HEK293T (cell line): ENCODE measurements at regions not wholly inside any gene's neighbourhood (a gene's known extent, or its start where the extent isn't known, plus 50 kb on each side); places are given as distances from the start of the nearest gene placed in this dataset.
"Not testable (repeated sequence)": the region's sequence is repeated elsewhere in the genome, so short reads cannot be mapped to it uniquely, and the experiment has no call there.

Experiments
- CTCF ChIA-PET: fragments of 350-600 bp; formaldehyde crosslinking; extraction: SDS; loops from one replicate; lab custom pipeline; 2021; ENCODE audit warnings: antibody characterized with exemption, inconsistent platforms; lab: Yijun Ruan, JAX
- POLR2A ChIA-PET: fragments of 350-600 bp; formaldehyde crosslinking; extraction: SDS; loops from one replicate; lab custom pipeline; 2020; ENCODE audit warnings: antibody characterized with exemption, inconsistent platforms; lab: Yijun Ruan, JAX
- DNase-seq: peaks from one replicate; pipeline ENCODE4 v3.0.0; 2012; ENCODE audit warnings: mixed read lengths; ENCODE audit errors: extremely low spot score
- ARNT ChIP-seq: fragments of 450-650 bp; IDR thresholded peaks from 2 replicates; pipeline ENCODE4 v1.6.1; 2017; ENCODE audit warnings: mild to moderate bottlenecking
- BHLHE40 ChIP-seq: fragments of 450-650 bp; IDR thresholded peaks from 2 replicates; pipeline ENCODE4 v1.6.1; 2016; ENCODE audit warnings: mild to moderate bottlenecking, moderate library complexity, borderline replicate concordance
- CTBP1 ChIP-seq: fragments of 450-650 bp; IDR thresholded peaks from 2 replicates; pipeline ENCODE4 v1.6.1; 2016; ENCODE audit warnings: borderline replicate concordance
- ELF4 ChIP-seq: fragments of 450-650 bp; IDR thresholded peaks from 2 replicates; pipeline ENCODE4 v1.6.1; 2017; ENCODE audit warnings: antibody characterized with exemption
- FOXA1 ChIP-seq: fragments of 450-650 bp; IDR thresholded peaks from 2 replicates; pipeline ENCODE4 v1.6.1; 2016; ENCODE audit warnings: mild to moderate bottlenecking
- FOXK2 ChIP-seq: fragments of 450-650 bp; IDR thresholded peaks from 2 replicates; pipeline ENCODE4 v1.6.1; 2016; ENCODE audit warnings: mild to moderate bottlenecking
- FOXM1 ChIP-seq: fragments of 450-650 bp; IDR thresholded peaks from 2 replicates; pipeline ENCODE4 v1.6.1; 2017; ENCODE audit warnings: mild to moderate bottlenecking, borderline replicate concordance
- HDGF ChIP-seq: fragments of 450-650 bp; IDR thresholded peaks from 2 replicates; pipeline ENCODE4 v1.6.1; 2017; ENCODE audit warnings: antibody characterized with exemption, borderline replicate concordance
- L3MBTL2 ChIP-seq: fragments of 450-650 bp; conservative IDR thresholded peaks from 2 replicates; pipeline ENCODE4 v1.6.1; 2016; ENCODE audit warnings: mild to moderate bottlenecking
- LEF1 ChIP-seq: fragments of 450-650 bp; IDR thresholded peaks from 2 replicates; pipeline ENCODE4 v1.6.1; 2017; ENCODE audit warnings: mild to moderate bottlenecking, borderline replicate concordance
- NFRKB ChIP-seq: fragments of 450-650 bp; IDR thresholded peaks from 2 replicates; pipeline ENCODE4 v1.6.1; 2016; ENCODE audit warnings: mild to moderate bottlenecking, moderate library complexity
- SP1 ChIP-seq: fragments of 450-650 bp; IDR thresholded peaks from 2 replicates; pipeline ENCODE4 v1.6.1; 2017
- SUZ12 ChIP-seq: fragments of 450-650 bp; IDR thresholded peaks from 2 replicates; pipeline ENCODE4 v1.6.1; 2016; ENCODE audit warnings: mild to moderate bottlenecking
- TARDBP ChIP-seq: fragments of 450-650 bp; IDR thresholded peaks from 2 replicates; pipeline ENCODE4 v1.6.1; 2016
- ZNF384 ChIP-seq: fragments of 450-650 bp; IDR thresholded peaks from 2 replicates; pipeline ENCODE4 v1.6.1; 2016
- TF ChIP-seq, protein P1 (sequence below): fragments of 450-650 bp; IDR thresholded peaks from 2 replicates; pipeline ENCODE4 v1.6.1; 2016

DNA sequence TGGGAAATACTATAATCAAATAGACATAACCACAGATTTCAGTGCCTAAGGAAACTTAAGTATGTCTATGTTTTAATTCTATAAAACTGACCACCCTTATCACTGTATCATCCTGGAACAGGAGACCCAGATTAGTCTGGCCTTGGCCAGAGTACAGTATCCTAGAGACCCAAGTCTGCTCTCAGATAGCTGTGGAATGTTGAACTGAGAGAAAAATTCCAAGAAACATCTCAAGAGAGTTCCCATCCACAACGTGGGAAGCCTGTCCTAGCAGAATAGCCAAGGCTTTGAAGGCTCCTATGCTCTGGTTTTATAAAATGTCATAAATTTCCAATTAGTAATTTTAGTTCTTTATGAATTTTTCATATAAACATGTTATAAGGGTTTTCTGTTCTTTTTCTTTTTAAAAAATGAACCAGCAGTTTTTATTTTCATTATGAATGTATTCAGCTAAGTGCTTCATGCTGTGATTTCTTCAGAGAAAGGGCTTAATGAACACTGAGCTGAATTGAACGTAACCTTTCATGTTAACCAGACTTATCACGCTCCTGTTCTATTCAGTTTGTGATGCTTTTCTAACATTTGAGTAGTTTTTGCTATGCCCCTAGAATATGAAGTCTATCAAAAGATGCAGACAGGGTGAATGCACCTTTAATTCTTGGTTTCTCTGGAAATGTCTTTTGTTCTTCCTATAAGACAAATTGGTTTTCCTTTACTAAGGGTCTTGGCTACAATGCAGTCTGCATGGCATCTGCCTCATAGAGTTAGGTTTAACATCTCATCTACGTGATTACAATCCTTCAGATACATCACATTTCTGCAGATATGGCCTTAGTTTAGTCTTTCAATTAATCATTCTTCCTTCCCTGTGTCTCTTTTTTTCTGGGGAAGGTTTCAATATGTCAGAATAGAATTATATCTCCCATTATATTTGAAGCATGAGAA is 230.8 kb downstream of the CYLC2 start:
- DNase-seq = no peak
- CTCF ChIA-PET = no interaction called here
- POLR2A ChIA-PET = no interaction called here
- TF ChIP-seq FOXM1 (no peak), SUZ12 (no peak), NFRKB (no peak), ARNT (no peak), LEF1 (no peak), ELF4 (no peak), TARDBP (no peak), CTBP1 (no peak), SP1 (no peak), L3MBTL2 (no peak)
- TF ChIP-seq, protein P1, sequence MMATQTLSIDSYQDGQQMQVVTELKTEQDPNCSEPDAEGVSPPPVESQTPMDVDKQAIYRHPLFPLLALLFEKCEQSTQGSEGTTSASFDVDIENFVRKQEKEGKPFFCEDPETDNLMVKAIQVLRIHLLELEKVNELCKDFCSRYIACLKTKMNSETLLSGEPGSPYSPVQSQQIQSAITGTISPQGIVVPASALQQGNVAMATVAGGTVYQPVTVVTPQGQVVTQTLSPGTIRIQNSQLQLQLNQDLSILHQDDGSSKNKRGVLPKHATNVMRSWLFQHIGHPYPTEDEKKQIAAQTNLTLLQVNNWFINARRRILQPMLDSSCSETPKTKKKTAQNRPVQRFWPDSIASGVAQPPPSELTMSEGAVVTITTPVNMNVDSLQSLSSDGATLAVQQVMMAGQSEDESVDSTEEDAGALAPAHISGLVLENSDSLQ = no peak

- ChIA-PET POLR2A (no interaction called here), CTCF (no interaction called here)
- no peak for DNase-seq
- no peak for TF ChIP-seq SP1
- TF ChIP-seq, protein P1 = no peak
- no peak for TF ChIP-seq SUZ12
- TF ChIP-seq L3MBTL2 = no peak
- TF ChIP-seq FOXA1 = no peak
- TF ChIP-seq ARNT = no peak
- TF ChIP-seq ELF4 = no peak
- no peak for TF ChIP-seq BHLHE40
- no peak for TF ChIP-seq ZNF384
- TF ChIP-seq FOXM1 = no peak
- TF ChIP-seq NFRKB = no peak
- TF ChIP-seq FOXK2 = no peak
- TF ChIP-seq CTBP1 = no peak
- TF ChIP-seq TARDBP = no peak
- TF ChIP-seq HDGF = no peak
- TF ChIP-seq LEF1 = no peak
Observed at GRCh38 chr9:103226647-103227013, 231.5 kb downstream of the CYLC2 start.

DNA sequence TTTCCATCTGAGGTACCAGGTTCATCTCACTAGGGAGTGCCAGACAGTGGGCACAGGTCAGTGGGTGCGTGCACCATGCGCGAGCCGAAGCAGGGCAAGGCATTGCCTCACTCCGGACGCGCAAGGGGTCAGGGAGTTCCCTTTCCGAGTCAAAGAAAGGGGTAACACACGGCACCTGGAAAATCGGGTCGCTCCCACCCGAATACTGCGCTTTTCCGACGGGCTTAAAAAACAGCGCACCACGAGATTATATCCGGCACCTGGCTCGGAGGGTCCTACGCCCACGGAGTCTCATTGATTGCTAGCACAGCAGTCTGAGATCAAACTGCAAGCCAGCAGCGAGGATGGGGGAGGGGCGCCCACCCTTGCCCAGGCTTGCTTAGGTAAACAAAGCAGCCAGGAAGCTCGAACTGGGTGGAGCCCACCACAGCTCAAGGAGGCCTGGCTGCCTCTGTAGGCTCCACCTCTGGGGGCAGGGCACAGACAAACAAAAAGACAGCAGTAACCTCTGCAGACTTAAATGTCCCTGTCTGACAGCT is 242.5 kb downstream of the CYLC2 start:
- POLR2A ChIA-PET, CTCF ChIA-PET, DNase-seq: not testable (repeated sequence)

DNA sequence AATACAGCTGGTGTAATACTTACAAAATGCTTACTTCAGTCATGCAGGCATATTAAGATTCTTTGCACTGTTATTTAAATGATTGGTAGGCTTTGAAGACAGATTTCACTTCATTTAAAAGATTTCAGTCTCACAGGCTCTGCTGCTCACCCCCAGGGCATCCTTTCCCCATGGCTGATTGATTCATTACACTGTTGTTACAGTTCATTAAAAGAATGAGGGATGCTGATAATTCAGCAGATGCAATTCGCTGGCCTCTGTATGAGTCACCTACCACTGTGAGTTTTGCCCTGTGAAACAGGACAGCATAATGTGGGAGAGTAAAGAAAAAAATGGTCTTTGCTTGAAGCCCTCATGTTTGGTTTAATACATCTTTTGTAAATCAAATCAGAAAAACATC is 246.9 kb downstream of the CYLC2 start:
- DNase-seq = no peak
- ChIA-PET POLR2A (no interaction called here), CTCF (no interaction called here)
- TF ChIP-seq SP1 (no peak), ARNT (no peak)

DNA sequence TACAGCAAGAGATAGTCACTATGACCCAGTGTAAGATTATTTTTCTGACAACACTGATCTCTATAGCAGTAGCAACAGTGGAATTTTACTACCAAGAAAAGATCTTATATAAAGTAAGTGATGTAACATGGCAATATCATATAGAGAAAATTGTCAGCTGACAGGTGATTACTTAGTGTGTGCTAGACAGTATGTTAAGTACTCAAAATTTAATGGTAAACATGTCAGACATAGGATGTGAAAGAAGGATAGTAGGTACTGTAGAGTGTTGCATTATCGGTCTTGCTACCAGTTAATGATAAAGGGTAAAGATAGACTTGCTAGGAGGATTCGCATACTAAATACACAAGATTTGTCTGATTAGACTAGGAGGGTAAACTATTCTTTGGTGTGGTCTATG is 247.4 kb downstream of the CYLC2 start:
- no peak for TF ChIP-seq NFRKB
- TF ChIP-seq TARDBP = no peak
- TF ChIP-seq ARNT = no peak
- no peak for TF ChIP-seq FOXM1
- TF ChIP-seq SP1 = no peak
- TF ChIP-seq L3MBTL2 = no peak
- no peak for TF ChIP-seq CTBP1
- no peak for TF ChIP-seq FOXK2
- TF ChIP-seq ELF4 = no peak
- no peak for TF ChIP-seq ZNF384
- TF ChIP-seq LEF1 = no peak
- TF ChIP-seq BHLHE40 = no peak
- TF ChIP-seq HDGF = no peak
- ChIA-PET CTCF (no interaction called here), POLR2A (no interaction called here)
- no peak for DNase-seq

GRCh38 chr9:103243553-103243952 is 248.4 kb downstream of the CYLC2 start:
- ChIA-PET CTCF (no interaction called here), POLR2A (no interaction called here)
- DNase-seq = no peak
- TF ChIP-seq CTBP1 = no peak
- no peak for TF ChIP-seq L3MBTL2
- no peak for TF ChIP-seq ZNF384
- no peak for TF ChIP-seq FOXM1
- no peak for TF ChIP-seq FOXA1

DNA sequence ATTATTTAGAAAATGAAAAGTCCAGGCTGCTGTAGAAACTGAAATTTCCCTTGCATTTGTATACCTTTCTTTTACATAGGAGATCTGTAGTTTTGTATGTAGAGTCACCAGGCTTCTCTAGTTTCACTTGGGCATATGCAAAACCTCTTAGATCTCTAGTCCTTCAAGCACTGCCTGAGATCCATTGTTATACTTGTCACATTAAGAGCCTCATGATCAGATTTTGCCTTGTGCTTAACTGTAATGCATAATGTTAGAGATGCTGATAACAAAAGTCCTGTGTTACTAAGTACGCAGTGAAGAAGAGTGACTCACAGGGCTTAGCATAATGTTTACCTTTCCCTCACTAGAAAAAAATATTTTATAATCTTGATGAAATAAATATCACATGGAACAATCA is 250.2 kb downstream of the CYLC2 start:
- DNase-seq = no peak
- POLR2A ChIA-PET = no interaction called here
- CTCF ChIA-PET = no interaction called here
- TF ChIP-seq NFRKB (no peak), FOXA1 (no peak), SP1 (no peak), L3MBTL2 (no peak), TARDBP (no peak), FOXM1 (no peak), SUZ12 (no peak), BHLHE40 (no peak), HDGF (no peak), LEF1 (no peak), FOXK2 (no peak)
- TF ChIP-seq, protein P1 = no peak
